Esophagus muscularis mucosa (tissue), 4 donors: ENCODE measurements at regions not wholly inside any gene's neighbourhood (a gene's known extent, or its start where the extent isn't known, plus 50 kb on each side); places are given as distances from the start of the nearest gene placed in this dataset.

Source experiments
- DNase-seq: peaks from one replicate; pipeline ENCODE4 v3.0.0-alpha.2; 2017; ENCODE audit errors: extremely low spot score
- H3K27ac ChIP-seq, 4 donors: fragments of 200-600 bp; sonication (generic); replicated peaks in 1 of 4; 1 replicate in 3 of 4; 2 replicates in 1 of 4; pipeline ENCODE4 v1.5.1; 2016 to 2019; ENCODE audit warnings: mild to moderate bottlenecking in 1 of 4
- H3K27me3 ChIP-seq, 4 donors: fragments of 200-600 bp; sonication (generic); one replicate each; pipeline versions ENCODE4 v1.5.1 to v1.6.0; 2016 to 2019
- H3K36me3 ChIP-seq, 4 donors: fragments of 200-600 bp; sonication (generic); one replicate each; pipeline ENCODE4 v1.5.1; 2016 to 2019
- H3K4me1 ChIP-seq, 4 donors: fragments of 200-600 bp; sonication (generic); one replicate each; pipeline ENCODE4 v1.5.1; 2016 to 2019
- H3K4me3 ChIP-seq, 4 donors: fragments of 200-600 bp; sonication (generic); 1 replicate in 2 of 4; 2 replicates in 2 of 4; pipeline ENCODE4 v1.5.1; 2016 to 2019; ENCODE audit warnings: mild to moderate bottlenecking in 4 of 4, moderate library complexity in 1 of 4
- H3K9me3 ChIP-seq, 4 donors: fragments of 200-600 bp; sonication (generic); 1 replicate in 3 of 4; 2 replicates in 1 of 4; pipeline ENCODE4 v1.5.1; 2016 to 2019
- EP300 ChIP-seq: sonication (generic); formaldehyde crosslinking; IDR thresholded peaks from one replicate; pipeline ENCODE4 v1.6.1; 2017; ENCODE audit warnings: antibody characterized with exemption
- POLR2A ChIP-seq: fragments of 450-650 bp; IDR thresholded peaks from one replicate; pipeline ENCODE4 v1.6.1; 2017; ENCODE audit warnings: antibody characterized with exemption, moderate library complexity, mild to moderate bottlenecking, low read depth
- POLR2AphosphoS5 ChIP-seq, 2 donors: sonication (generic); formaldehyde crosslinking; IDR thresholded peaks; one replicate each; pipeline ENCODE4 v1.6.1; 2017; ENCODE audit warnings: antibody characterized with exemption in 2 of 2
- WGBS: methylation state at CpG from one replicate; pipeline ENCODE4 v1.1.5; 2018; 5-methylcytosine and 5-hydroxymethylcytosine counted together
- intact Hi-C: fragments of 100-400 bp; cut with DNase I; formaldehyde crosslinking; loops from one replicate; pipeline ENCODE4 v1.15.1; 2023
- TF ChIP-seq, protein P1 (sequence below), 3 experiments: fragments of 200-600 bp in 2 of 3; fragments of 450-650 bp in 1 of 3; sonication (generic) in 2 of 3; IDR thresholded peaks; one replicate each; pipeline ENCODE4 v1.5.1; 2017 to 2019; ENCODE audit warnings: antibody characterized with exemption in 3 of 3, mild to moderate bottlenecking in 2 of 3, moderate library complexity in 1 of 3

GRCh38 chr2:147688242-147688641 is 156.6 kb upstream of the ACVR2A start:
- H3K9me3 ChIP-seq: no peaks in the 10 kb centered on the region
- no peaks in the 10 kb centered on the region for H3K36me3 ChIP-seq
- 45% methylated on average over 1 of the region's 1 CpG for WGBS
- TF ChIP-seq POLR2A (no peak), POLR2AphosphoS5 (IDR thresholded peaks at IDR 0.05) (no peak), EP300 (no peak)
- TF ChIP-seq, protein P1, sequence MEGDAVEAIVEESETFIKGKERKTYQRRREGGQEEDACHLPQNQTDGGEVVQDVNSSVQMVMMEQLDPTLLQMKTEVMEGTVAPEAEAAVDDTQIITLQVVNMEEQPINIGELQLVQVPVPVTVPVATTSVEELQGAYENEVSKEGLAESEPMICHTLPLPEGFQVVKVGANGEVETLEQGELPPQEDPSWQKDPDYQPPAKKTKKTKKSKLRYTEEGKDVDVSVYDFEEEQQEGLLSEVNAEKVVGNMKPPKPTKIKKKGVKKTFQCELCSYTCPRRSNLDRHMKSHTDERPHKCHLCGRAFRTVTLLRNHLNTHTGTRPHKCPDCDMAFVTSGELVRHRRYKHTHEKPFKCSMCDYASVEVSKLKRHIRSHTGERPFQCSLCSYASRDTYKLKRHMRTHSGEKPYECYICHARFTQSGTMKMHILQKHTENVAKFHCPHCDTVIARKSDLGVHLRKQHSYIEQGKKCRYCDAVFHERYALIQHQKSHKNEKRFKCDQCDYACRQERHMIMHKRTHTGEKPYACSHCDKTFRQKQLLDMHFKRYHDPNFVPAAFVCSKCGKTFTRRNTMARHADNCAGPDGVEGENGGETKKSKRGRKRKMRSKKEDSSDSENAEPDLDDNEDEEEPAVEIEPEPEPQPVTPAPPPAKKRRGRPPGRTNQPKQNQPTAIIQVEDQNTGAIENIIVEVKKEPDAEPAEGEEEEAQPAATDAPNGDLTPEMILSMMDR (IDR thresholded peaks at IDR 0.05): no peak
- intact Hi-C loops: no loop called here
- no peaks in the 10 kb centered on the region for H3K27me3 ChIP-seq
- no peaks in the 10 kb centered on the region for H3K4me1 ChIP-seq
- no peak overlapping the region for H3K4me3 ChIP-seq
- DNase-seq: peak; percentile 8
- H3K27ac ChIP-seq: no peak overlapping the region

DNA sequence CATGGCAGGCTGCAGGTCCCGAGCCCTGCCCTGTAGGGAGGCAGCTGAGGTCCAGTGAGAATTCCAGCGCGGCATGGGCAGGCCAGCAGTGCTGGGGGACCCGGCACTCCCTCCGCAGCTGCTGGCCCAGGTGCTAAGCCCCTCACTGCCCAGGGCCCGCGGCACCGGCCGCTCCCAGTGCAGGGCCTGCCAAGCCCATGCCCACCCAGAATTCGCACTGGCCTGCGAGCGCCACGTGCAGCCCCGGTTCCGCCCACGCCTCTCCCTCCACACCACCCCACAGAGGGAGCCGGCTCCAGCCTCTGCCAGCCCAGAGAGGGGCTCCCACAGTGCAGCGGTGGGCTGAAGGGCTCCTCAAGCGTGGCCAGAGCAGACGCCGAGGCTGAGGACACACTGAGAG is 158.5 kb upstream of the ACVR2A start:
- Histone ChIP-seq H3K4me1 (no peaks in the 10 kb centered on the region), H3K4me3 (no peak overlapping the region), H3K27me3 (no peaks in the 10 kb centered on the region), H3K27ac (no peak overlapping the region), H3K9me3 (no peaks in the 10 kb centered on the region), H3K36me3 (no peaks in the 10 kb centered on the region)
- peak; percentile 75 for DNase-seq
- TF ChIP-seq POLR2AphosphoS5 (IDR thresholded peaks at IDR 0.05): no peak
- no peak for TF ChIP-seq POLR2A
- no peak for TF ChIP-seq EP300
- TF ChIP-seq, protein P1 (IDR thresholded peaks at IDR 0.05): no peak
- intact Hi-C loops: no loop called here
- 95% methylated on average over 4 of the region's 21 CpGs for WGBS

DNA sequence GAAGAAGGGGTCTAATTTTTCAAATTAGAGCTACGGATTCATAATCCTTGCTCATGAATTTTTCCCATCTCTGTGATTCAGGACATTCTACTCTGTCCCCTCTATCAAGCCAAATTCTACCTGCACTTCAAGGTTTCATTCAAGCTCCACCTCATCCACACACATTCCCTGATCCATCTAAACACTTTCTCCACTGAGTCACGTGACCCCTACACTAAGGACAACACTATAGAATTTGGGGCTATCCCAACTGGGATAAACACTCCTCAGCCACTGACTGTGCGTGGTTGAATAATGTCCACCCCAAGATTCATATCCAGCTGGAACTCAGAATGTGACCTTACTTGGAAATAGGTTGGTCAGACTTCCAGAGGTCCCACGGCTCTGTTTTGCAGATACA is 159.9 kb upstream of the ACVR2A start:
- H3K27ac ChIP-seq: no peak overlapping the region
- no peaks in the 10 kb centered on the region for H3K27me3 ChIP-seq
- intact Hi-C loops: no loop called here
- H3K4me1 ChIP-seq: peaks cover 0 to 2% (median 0%) of the 10 kb centered on the region in 4 donors
- 81% methylated on average over 4 of the region's 4 CpGs for WGBS
- peak; percentile 53 for DNase-seq
- TF ChIP-seq POLR2AphosphoS5 (IDR thresholded peaks at IDR 0.05): no peak
- TF ChIP-seq, protein P1 (IDR thresholded peaks at IDR 0.05): no peak
- TF ChIP-seq POLR2A: no peak
- TF ChIP-seq EP300: no peak
- no peaks in the 10 kb centered on the region for H3K9me3 ChIP-seq
- H3K4me3 ChIP-seq: no peak overlapping the region
- no peaks in the 10 kb centered on the region for H3K36me3 ChIP-seq

DNA sequence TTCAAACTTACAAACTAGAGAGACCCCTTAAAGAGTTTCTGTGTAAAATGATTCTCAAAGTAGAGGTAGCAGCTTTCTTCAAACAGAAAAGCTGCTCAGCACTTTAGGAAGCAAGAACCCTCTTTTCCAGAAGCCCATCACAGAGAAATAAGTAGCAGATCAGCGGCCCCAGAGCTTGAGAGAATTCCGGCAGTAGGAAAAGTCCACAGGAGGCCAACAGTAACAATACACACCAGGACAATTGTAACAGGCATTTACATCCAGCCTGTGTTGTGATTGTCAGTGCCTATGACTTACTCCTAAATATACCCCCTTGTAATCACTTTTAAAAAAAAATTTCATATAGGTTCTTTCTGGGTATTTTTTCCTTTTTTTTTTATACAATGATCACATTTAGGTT is 161.4 kb upstream of the ACVR2A start:
- no peak overlapping the region for H3K27ac ChIP-seq
- intact Hi-C loops: no loop called here
- peak; percentile 45 for DNase-seq
- H3K9me3 ChIP-seq: no peaks in the 10 kb centered on the region
- no peaks in the 10 kb centered on the region for H3K36me3 ChIP-seq
- no peaks in the 10 kb centered on the region for H3K27me3 ChIP-seq
- no peak for TF ChIP-seq EP300
- TF ChIP-seq, protein P1 (IDR thresholded peaks at IDR 0.05): no peak
- TF ChIP-seq POLR2AphosphoS5 (IDR thresholded peaks at IDR 0.05): no peak
- TF ChIP-seq POLR2A: no peak
- 92% methylated on average over 2 of the region's 2 CpGs for WGBS
- peaks cover 0 to 5% (median 0%) of the 10 kb centered on the region in 4 donors for H3K4me1 ChIP-seq
- H3K4me3 ChIP-seq: no peak overlapping the region

DNA sequence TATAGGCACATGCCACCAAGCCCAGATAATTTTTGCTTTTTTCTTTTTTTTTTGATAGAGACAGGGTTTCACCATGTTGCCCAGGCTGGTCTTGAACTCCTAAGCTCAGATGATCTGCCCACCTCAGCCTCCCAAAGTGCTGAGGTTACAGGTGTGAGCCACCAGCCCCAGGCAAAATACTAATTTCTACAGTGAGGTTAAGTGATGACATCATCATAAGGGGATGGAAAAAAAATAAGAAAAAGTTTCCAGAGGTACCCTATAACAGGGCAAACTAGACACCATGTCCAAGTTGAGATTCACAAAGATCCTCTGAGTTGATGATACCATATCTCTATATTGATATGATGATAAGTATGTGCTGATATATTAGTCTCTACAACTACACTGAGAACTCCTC is 163.7 kb upstream of the ACVR2A start:
- no peak for DNase-seq
- intact Hi-C loops: no loop called here
- no peak overlapping the region for H3K4me3 ChIP-seq
- H3K4me1 ChIP-seq: peaks cover 0 to 5% (median 0%) of the 10 kb centered on the region in 4 donors
- H3K36me3 ChIP-seq: no peaks in the 10 kb centered on the region
- H3K9me3 ChIP-seq: no peaks in the 10 kb centered on the region
- no peaks in the 10 kb centered on the region for H3K27me3 ChIP-seq
- no peak for TF ChIP-seq POLR2A
- TF ChIP-seq EP300: no peak
- TF ChIP-seq POLR2AphosphoS5 (IDR thresholded peaks at IDR 0.05): no peak
- TF ChIP-seq, protein P1 (IDR thresholded peaks at IDR 0.05): no peak
- H3K27ac ChIP-seq: no peak overlapping the region
